ENCODE measurements at regions not wholly inside any gene's neighbourhood (a gene's known extent, or its start where the extent isn't known, plus 50 kb on each side); places are given as distances from the start of the nearest gene placed in this dataset.

DNA sequence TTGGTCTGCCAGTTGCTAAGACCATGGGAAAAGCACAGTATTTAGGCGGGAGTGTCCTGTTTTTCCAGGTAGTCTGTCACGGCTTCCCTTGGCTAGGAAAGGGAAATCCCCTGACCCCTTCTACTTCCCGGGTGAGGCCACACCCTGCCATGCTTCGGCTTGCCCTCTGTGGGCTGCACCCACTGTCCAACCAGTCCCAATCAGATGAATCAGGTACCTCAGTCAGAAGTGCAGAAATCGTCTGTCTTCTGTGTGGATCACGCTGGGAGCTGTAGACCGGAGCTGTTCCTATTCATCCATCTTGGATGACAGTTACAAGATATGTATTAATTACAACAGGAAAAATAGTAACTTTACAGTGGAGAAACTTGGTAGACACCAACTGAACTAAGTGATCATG, 188.2 kb downstream of the TPBG start:
- DNase-seq (ENCODE audit: low read depth, low spot score), result no peak
- no peak for TF ChIP-seq TCF7L2 (IDR thresholded peaks at IDR 0.05; ENCODE audit: low read depth, low read length)
- no peak for TF ChIP-seq POLR2AphosphoS5 (IDR thresholded peaks at IDR 0.05; ENCODE audit: low read depth, low read length)
- TF ChIP-seq, protein P1, sequence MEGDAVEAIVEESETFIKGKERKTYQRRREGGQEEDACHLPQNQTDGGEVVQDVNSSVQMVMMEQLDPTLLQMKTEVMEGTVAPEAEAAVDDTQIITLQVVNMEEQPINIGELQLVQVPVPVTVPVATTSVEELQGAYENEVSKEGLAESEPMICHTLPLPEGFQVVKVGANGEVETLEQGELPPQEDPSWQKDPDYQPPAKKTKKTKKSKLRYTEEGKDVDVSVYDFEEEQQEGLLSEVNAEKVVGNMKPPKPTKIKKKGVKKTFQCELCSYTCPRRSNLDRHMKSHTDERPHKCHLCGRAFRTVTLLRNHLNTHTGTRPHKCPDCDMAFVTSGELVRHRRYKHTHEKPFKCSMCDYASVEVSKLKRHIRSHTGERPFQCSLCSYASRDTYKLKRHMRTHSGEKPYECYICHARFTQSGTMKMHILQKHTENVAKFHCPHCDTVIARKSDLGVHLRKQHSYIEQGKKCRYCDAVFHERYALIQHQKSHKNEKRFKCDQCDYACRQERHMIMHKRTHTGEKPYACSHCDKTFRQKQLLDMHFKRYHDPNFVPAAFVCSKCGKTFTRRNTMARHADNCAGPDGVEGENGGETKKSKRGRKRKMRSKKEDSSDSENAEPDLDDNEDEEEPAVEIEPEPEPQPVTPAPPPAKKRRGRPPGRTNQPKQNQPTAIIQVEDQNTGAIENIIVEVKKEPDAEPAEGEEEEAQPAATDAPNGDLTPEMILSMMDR (IDR thresholded peaks at IDR 0.05), result no peak
- no peak for TF ChIP-seq SIN3A (IDR thresholded peaks at IDR 0.05; ENCODE audit: borderline replicate concordance, insufficient read depth, low read depth, low read length)
- TF ChIP-seq, protein P2, sequence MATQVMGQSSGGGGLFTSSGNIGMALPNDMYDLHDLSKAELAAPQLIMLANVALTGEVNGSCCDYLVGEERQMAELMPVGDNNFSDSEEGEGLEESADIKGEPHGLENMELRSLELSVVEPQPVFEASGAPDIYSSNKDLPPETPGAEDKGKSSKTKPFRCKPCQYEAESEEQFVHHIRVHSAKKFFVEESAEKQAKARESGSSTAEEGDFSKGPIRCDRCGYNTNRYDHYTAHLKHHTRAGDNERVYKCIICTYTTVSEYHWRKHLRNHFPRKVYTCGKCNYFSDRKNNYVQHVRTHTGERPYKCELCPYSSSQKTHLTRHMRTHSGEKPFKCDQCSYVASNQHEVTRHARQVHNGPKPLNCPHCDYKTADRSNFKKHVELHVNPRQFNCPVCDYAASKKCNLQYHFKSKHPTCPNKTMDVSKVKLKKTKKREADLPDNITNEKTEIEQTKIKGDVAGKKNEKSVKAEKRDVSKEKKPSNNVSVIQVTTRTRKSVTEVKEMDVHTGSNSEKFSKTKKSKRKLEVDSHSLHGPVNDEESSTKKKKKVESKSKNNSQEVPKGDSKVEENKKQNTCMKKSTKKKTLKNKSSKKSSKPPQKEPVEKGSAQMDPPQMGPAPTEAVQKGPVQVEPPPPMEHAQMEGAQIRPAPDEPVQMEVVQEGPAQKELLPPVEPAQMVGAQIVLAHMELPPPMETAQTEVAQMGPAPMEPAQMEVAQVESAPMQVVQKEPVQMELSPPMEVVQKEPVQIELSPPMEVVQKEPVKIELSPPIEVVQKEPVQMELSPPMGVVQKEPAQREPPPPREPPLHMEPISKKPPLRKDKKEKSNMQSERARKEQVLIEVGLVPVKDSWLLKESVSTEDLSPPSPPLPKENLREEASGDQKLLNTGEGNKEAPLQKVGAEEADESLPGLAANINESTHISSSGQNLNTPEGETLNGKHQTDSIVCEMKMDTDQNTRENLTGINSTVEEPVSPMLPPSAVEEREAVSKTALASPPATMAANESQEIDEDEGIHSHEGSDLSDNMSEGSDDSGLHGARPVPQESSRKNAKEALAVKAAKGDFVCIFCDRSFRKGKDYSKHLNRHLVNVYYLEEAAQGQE (IDR thresholded peaks at IDR 0.05; ENCODE audit: insufficient read depth in 1 of 2, low read depth in 2 of 2, low read length in 1 of 2), result no peak
- no peaks in the 10 kb centered on the region for H3K27me3 ChIP-seq (ENCODE audit: control insufficient read depth, insufficient read depth, low read length)
- no peak overlapping the region for H3K27ac ChIP-seq (ENCODE audit: low read length)
- intact Hi-C loops (cut with micrococcal nuclease; ENCODE audit: unreplicated experiment), result no loop called here
- no peak for ATAC-seq
- no peak overlapping the region for H3K4me3 ChIP-seq (ENCODE audit: low read depth in 2 of 2, low read length in 2 of 2)
- ChIA-PET CTCF (no interaction called here), POLR2A (no interaction called here)
- no TSS peak for BruUV-seq (replicated peaks)
- H3K4me1 ChIP-seq (ENCODE audit: control insufficient read depth, insufficient read depth, low read length), result no peaks in the 10 kb centered on the region
- in situ Hi-C loops (cut with HindIII; ENCODE audit: low pct_unique_long_range_greater_than_20kb, low sequenced_read_pairs), result no loop called here
- no peaks in the 10 kb centered on the region for H3K9me3 ChIP-seq (ENCODE audit: control insufficient read depth, insufficient read depth, low read depth, low read length)
- H3K36me3 ChIP-seq (ENCODE audit: control insufficient read depth, insufficient read depth, low read length), result no peaks in the 10 kb centered on the region

DNA sequence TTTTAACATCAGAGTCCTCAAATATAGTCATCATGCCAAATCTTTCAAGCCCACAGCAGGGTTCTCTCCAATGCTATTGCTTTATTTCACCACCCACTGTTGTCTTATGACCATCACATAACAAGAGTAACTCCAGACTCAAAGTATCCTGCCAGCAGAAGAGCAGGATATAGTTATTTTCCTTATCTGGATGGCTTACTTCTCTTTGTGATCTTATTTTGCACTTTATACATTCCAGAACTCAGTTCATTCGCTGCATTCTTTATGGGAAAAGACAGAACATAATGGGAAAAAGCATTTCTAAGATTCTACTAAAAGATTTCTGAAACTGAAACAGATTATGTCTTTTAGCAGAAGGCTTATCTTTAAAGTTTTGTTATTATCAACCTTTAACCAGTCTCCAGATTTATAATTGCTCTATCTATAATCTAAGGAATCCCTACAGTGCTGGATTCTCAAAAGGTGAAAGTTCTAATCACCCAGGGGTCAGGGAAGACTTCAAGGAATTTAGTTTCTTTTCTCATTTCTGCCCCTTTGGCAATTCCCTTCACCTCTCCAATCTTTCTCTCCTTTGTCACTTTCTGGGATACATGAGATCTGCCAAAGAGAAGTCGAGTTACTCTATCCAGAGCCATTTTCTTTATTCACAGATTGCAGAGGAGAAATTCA, 190.4 kb downstream of the TPBG start:
- ATAC-seq, result no peak
- H3K4me1 ChIP-seq (ENCODE audit: control insufficient read depth, insufficient read depth, low read length), result no peaks in the 10 kb centered on the region
- H3K4me3 ChIP-seq (ENCODE audit: low read depth in 2 of 2, low read length in 2 of 2), result no peak overlapping the region
- H3K27ac ChIP-seq (ENCODE audit: low read length), result no peak overlapping the region
- H3K9me3 ChIP-seq (ENCODE audit: control insufficient read depth, insufficient read depth, low read depth, low read length), result no peaks in the 10 kb centered on the region
- intact Hi-C loops (cut with micrococcal nuclease; ENCODE audit: unreplicated experiment), result no loop called here
- no TSS peak for BruUV-seq (replicated peaks)
- DNase-seq (ENCODE audit: low read depth, low spot score), result no peak
- ChIA-PET POLR2A (no interaction called here), CTCF (no interaction called here)
- no peaks in the 10 kb centered on the region for H3K27me3 ChIP-seq (ENCODE audit: control insufficient read depth, insufficient read depth, low read length)
- in situ Hi-C loops (cut with HindIII; ENCODE audit: low pct_unique_long_range_greater_than_20kb, low sequenced_read_pairs), result no loop called here
- TF ChIP-seq POLR2AphosphoS5 (IDR thresholded peaks at IDR 0.05; ENCODE audit: low read depth, low read length), result no peak
- TF ChIP-seq TCF7L2 (IDR thresholded peaks at IDR 0.05; ENCODE audit: low read depth, low read length), result no peak
- TF ChIP-seq, protein P1 (IDR thresholded peaks at IDR 0.05), result no peak
- TF ChIP-seq, protein P2 (IDR thresholded peaks at IDR 0.05; ENCODE audit: insufficient read depth in 1 of 2, low read depth in 2 of 2, low read length in 1 of 2), result no peak
- no peak for TF ChIP-seq SIN3A (IDR thresholded peaks at IDR 0.05; ENCODE audit: borderline replicate concordance, insufficient read depth, low read depth, low read length)
- no peaks in the 10 kb centered on the region for H3K36me3 ChIP-seq (ENCODE audit: control insufficient read depth, insufficient read depth, low read length)
